ENCODE measurements at regions not wholly inside any gene's neighbourhood (a gene's known extent, or its start where the extent isn't known, plus 50 kb on each side); places are given as distances from the start of the nearest gene placed in this dataset.
"Not testable (repeated sequence)": the region's sequence is repeated elsewhere in the genome, so short reads cannot be mapped to it uniquely, and the experiment has no call there.

DNA sequence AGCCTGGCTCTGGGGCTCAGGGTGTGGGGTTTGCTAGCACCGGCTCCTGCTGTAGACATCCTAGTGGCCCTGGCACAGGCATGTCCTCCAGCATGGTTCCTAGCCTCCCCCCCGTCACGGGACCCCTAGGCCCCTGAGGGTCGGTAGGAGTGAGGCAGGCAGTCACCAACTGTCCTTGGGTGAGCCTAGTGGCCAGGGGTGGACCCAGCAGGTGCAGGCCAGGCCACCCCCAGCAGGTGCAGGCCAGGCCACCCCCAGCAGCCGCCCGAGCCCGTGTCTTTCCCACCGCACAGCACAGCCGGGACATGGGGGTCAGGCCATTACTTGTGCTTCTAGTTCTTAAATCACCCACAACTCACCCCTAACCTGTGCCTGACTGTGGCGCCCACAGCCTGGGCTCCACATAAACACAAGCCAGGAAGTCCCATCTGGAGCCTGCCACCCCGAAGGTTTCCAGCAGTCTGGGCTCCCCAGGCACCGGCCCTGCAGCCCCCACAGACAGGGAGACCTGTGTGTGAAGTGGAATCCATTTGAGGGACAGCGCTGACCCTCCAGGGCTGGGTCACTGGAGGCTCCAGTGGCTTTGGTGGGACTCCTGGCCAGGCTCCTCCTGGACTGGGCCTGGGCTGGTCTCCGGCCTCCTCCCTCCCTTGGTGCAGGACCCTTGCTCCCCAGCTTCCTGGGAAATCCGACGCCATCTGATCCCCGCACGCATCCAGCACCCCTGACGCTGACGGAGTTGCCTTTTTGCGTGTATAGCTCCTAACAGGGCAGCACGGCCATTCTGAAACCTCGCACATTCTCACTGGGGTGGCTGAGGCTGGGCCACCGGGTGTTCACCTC is 114.1 kb upstream of the LPCAT1 start:
- Mint-ChIP-seq H3K27me3 (peaks cover 5% of the 10 kb centered on the region), H3K4me1 (ENCODE audit: low read depth) (peaks cover 25% of the 10 kb centered on the region), H3K36me3 (ENCODE audit: low read depth) (peaks cover 6% of the 10 kb centered on the region), H3K9me3 (no peaks in the 10 kb centered on the region), H3K4me3 (no peak overlapping the region), H3K27ac (no peak overlapping the region)
- ChIA-PET POLR2A (no interaction called here), CTCF (interaction anchor here (1.6 kb wide), 1 partner anchor 157 kb away, joined by 4 read pairs; no protein-coding TSS in a partner anchor)
- DNase-seq: no peak
- TF ChIP-seq, protein P1, sequence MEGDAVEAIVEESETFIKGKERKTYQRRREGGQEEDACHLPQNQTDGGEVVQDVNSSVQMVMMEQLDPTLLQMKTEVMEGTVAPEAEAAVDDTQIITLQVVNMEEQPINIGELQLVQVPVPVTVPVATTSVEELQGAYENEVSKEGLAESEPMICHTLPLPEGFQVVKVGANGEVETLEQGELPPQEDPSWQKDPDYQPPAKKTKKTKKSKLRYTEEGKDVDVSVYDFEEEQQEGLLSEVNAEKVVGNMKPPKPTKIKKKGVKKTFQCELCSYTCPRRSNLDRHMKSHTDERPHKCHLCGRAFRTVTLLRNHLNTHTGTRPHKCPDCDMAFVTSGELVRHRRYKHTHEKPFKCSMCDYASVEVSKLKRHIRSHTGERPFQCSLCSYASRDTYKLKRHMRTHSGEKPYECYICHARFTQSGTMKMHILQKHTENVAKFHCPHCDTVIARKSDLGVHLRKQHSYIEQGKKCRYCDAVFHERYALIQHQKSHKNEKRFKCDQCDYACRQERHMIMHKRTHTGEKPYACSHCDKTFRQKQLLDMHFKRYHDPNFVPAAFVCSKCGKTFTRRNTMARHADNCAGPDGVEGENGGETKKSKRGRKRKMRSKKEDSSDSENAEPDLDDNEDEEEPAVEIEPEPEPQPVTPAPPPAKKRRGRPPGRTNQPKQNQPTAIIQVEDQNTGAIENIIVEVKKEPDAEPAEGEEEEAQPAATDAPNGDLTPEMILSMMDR (IDR thresholded peaks at IDR 0.05): no peak
- no peak for ATAC-seq
- intact Hi-C loops (cut with micrococcal nuclease): no loop called here

DNA sequence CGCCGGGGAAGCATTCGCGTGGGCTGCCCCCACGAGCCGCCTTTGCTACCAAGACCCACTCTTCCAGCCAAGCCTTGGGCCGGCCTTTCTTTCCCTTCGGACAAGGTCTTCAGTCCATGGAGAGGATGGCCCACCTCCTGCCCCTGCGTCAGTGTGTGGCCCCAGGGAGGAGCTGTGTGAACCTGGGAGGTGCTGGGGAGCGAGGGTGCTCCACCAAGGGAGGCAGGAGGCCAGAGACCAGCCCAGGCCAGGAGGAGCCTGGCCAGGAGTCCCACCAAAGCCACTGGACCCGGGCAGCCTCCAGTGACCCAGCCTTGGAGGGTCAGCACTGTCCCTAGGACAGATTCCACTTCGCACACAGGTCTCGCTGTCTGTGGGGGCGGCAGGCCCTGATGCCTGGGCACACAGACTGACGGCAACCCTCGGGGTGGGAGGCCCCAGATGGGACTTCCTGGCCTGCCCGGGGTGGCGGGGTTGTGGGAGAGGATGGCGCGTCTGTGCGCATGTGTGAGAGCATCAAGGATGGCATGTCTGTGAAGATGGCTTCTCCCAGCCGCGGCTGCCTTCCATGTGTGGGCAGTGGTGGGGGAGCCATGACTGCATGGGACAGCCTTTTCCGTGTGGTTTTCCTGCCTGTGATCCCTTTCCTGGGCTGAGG is 113.3 kb upstream of the LPCAT1 start:
- Mint-ChIP-seq H3K9me3 (no peaks in the 10 kb centered on the region), H3K4me1 (ENCODE audit: low read depth) (peaks cover 27% of the 10 kb centered on the region), H3K36me3 (ENCODE audit: low read depth) (peaks cover 6% of the 10 kb centered on the region), H3K27me3 (peaks cover 4% of the 10 kb centered on the region), H3K4me3 (no peak overlapping the region), H3K27ac (no peak overlapping the region)
- ChIA-PET POLR2A (no interaction called here), CTCF (no interaction called here)
- no peak for DNase-seq
- TF ChIP-seq, protein P1 (IDR thresholded peaks at IDR 0.05): no peak
- intact Hi-C loops (cut with micrococcal nuclease): no loop called here
- no peak for ATAC-seq

DNA sequence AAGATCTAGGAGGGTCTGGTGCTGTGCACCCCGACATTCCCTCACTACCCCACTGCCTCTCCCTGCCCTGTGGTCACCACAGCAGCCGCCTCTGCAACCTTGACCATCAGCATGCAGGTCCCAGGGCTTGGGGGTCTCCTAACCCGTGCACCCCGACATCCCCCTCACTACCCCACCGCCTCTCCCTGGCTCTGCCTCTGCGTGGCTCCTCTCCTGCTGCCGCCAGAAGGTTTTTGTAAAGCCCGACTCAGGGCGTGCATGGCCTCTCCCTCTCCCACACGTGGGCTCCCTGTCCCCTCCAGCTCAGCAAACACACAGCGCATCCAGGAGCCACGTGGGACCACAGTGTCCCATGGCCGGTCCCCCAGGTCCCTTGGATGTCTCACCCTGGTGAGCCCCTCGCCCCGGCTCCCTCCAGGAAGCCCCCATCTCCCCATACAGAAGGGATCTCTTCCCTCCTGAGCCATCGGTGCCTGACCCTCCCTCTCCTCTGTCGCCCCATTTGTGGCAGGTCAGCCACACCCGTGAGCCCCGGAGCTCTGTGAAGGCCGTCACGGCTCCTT is 112.5 kb upstream of the LPCAT1 start:
- intact Hi-C loops (cut with micrococcal nuclease); POLR2A ChIA-PET; H3K4me3 Mint-ChIP-seq; H3K27me3 Mint-ChIP-seq; CTCF ChIA-PET; H3K9me3 Mint-ChIP-seq; DNase-seq; H3K36me3 Mint-ChIP-seq (ENCODE audit: low read depth); ATAC-seq: not testable (repeated sequence)
- peaks cover 32% of the 10 kb centered on the region for H3K4me1 Mint-ChIP-seq (ENCODE audit: low read depth)
- H3K27ac Mint-ChIP-seq: peak overlapping the region; percentile 65

DNA sequence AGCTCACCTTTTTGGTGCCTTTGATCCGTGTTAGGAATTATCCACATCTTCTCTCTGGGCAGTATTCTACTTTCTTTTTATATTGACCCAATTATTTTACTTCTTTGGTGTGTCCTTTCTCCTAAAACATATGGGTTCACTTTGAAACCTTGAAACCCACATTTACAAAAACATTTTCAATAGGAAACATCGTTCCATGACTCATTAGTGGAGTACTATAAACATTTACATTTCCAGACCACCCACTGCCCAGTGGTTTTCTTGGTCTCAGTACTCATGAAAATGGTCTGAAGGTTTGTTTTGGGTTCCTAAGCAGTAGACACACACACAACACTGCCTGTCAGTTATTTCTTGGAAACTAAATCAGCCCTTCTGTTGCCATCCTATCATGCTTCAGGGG is 111.7 kb upstream of the LPCAT1 start:
- Mint-ChIP-seq H3K4me1 (ENCODE audit: low read depth) (peaks cover 34% of the 10 kb centered on the region), H3K27ac (peak overlapping the region; percentile 68), H3K4me3 (peak overlapping the region; percentile 92)
- DNase-seq: peak; percentile 70
- H3K27me3 Mint-ChIP-seq; POLR2A ChIA-PET; intact Hi-C loops (cut with micrococcal nuclease); ATAC-seq; CTCF ChIA-PET; H3K9me3 Mint-ChIP-seq; H3K36me3 Mint-ChIP-seq (ENCODE audit: low read depth): not testable (repeated sequence)

DNA sequence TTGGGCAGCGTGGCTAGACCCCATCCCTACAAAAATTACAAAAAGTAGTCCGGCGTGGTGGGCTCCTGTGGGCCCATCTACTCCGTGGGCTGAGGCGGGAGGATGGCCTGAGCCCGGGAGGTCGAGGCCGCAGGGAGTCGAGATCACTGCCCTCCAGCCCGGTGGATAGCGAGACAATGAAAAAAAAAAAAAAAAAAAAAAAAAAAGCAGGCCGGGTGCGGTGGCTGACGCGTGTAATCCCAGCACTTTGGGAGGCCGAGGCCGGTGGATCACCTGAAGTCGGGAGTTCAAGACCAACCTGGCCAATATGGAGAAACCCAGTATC is 110.5 kb upstream of the LPCAT1 start:
- H3K27ac Mint-ChIP-seq: peak overlapping the region; percentile 96
- peak overlapping the region; percentile 92 for H3K4me3 Mint-ChIP-seq
- peaks cover 9% of the 10 kb centered on the region for H3K36me3 Mint-ChIP-seq (ENCODE audit: low read depth)
- intact Hi-C loops (cut with micrococcal nuclease): no loop called here
- ATAC-seq (no peak), DNase-seq (no peak)
- ChIA-PET CTCF (interaction anchor here (1.3 to 1.7 kb wide), 2 partner anchors 10 kb away, joined by 4 to 14 read pairs; no protein-coding TSS in a partner anchor), POLR2A (interaction anchor here (0.9 to 1.6 kb wide), 4 partner anchors 15 to 499 kb away, joined by 3 to 4 read pairs (median 3); partner anchors contain the start of genes CLPTM1L and NDUFS6)
- H3K27me3 Mint-ChIP-seq: no peaks in the 10 kb centered on the region
- TF ChIP-seq, protein P1 (IDR thresholded peaks at IDR 0.05): no peak
- H3K9me3 Mint-ChIP-seq: no peaks in the 10 kb centered on the region
- peaks cover 35% of the 10 kb centered on the region for H3K4me1 Mint-ChIP-seq (ENCODE audit: low read depth)
